ENCODE measurements at regions not wholly inside any gene's neighbourhood (a gene's known extent, or its start where the extent isn't known, plus 50 kb on each side); places are given as distances from the start of the nearest gene placed in this dataset.

- peak in 1 of 2 donors; percentile 41 for ATAC-seq
- no peak overlapping the region for H3K4me3 Mint-ChIP-seq
- peaks cover 15% of the 10 kb centered on the region for H3K4me1 Mint-ChIP-seq (ENCODE audit: low read depth)
- no peaks in the 10 kb centered on the region for H3K36me3 Mint-ChIP-seq (ENCODE audit: insufficient read depth)
- DNase-seq = no peak
- H3K27me3 Mint-ChIP-seq (ENCODE audit: low read depth) = no peaks in the 10 kb centered on the region
- H3K9me3 Mint-ChIP-seq = no peaks in the 10 kb centered on the region
Observed at GRCh38 chr6:142694054-142694453, 250.9 kb downstream of the HIVEP2 start.

GRCh38 chr6:142695016-142695415 is 250.0 kb downstream of the HIVEP2 start:
- Mint-ChIP-seq H3K4me1 (ENCODE audit: low read depth) (peaks cover 15% of the 10 kb centered on the region), H3K27me3 (ENCODE audit: low read depth) (no peaks in the 10 kb centered on the region), H3K9me3 (no peaks in the 10 kb centered on the region), H3K4me3 (no peak overlapping the region), H3K36me3 (ENCODE audit: insufficient read depth) (no peaks in the 10 kb centered on the region)
- no peak for ATAC-seq
- DNase-seq = no peak

DNA sequence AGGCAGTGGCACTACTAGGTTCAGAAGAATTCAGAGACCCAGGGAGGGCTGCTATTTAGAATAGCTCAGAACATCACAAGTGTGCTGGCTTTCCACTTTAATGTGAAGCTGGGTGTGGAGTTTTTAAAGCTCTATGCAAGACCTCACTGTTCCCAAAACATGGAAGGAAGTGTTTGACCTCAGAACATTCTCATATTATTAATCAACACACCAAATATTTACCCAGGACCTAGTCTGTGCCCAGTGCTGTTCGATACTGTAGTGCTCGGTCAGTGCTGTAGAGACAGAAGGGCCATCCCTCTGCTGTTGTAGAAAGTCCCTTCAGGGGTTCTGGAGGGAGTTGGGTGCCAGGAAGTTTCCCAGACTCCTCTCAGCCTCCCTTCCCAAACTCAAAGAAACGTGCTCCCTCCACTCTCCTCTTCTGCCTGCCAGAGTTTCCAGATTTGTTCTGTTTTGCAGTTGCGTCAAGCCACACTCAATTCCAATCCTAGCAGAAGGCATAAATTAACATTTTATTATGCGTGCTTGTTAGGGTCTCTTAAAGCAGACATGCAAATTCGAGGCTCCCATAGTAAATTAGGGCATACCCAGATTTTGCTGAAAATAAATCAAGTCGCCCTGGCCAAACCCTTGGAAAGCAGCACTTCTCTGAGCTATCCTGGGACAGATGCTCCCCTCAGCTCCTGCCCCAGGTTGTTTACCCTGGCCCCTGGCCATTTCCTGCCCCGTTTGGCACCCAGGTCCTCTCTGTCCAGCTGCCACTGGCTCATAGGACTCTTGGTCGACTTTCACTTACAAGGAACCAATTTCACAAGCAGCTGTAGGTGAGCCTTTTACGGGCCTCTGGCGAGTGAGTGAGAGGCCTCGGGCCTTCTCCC is 248.6 kb downstream of the HIVEP2 start:
- no peak for ATAC-seq
- Mint-ChIP-seq H3K36me3 (ENCODE audit: insufficient read depth) (no peaks in the 10 kb centered on the region), H3K9me3 (no peaks in the 10 kb centered on the region), H3K27me3 (ENCODE audit: low read depth) (no peaks in the 10 kb centered on the region), H3K4me3 (no peak overlapping the region), H3K4me1 (ENCODE audit: low read depth) (peaks cover 15% of the 10 kb centered on the region)
- DNase-seq = no peak

DNA sequence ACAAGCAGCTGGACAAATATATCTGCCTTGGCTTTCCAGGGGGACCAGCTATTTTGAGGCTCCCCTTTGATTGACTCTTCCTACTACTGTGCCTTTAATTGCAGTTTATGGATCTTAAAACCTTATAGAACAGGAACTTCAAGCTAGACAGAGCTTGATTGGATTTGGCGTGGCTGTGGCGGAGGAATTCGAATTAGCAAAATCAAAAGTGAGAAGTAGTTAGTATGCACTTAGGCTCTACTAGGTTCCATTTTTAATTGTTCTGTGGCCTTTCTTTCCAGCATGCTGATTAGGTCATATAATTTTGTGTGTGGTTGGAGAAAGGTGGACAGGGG is 248.0 kb downstream of the HIVEP2 start:
- ATAC-seq (no peak), DNase-seq (no peak)
- Mint-ChIP-seq H3K4me1 (ENCODE audit: low read depth) (peaks cover 15% of the 10 kb centered on the region), H3K9me3 (no peaks in the 10 kb centered on the region), H3K27me3 (ENCODE audit: low read depth) (no peaks in the 10 kb centered on the region), H3K4me3 (no peak overlapping the region), H3K36me3 (ENCODE audit: insufficient read depth) (no peaks in the 10 kb centered on the region)

GRCh38 chr6:142697922-142698321 is 247.1 kb downstream of the HIVEP2 start:
- no peaks in the 10 kb centered on the region for H3K36me3 Mint-ChIP-seq (ENCODE audit: insufficient read depth)
- DNase-seq = no peak
- H3K4me1 Mint-ChIP-seq (ENCODE audit: low read depth) = peaks cover 13% of the 10 kb centered on the region
- H3K9me3 Mint-ChIP-seq = no peaks in the 10 kb centered on the region
- no peak for ATAC-seq
- no peak overlapping the region for H3K4me3 Mint-ChIP-seq
- H3K27me3 Mint-ChIP-seq (ENCODE audit: low read depth) = no peaks in the 10 kb centered on the region

DNA sequence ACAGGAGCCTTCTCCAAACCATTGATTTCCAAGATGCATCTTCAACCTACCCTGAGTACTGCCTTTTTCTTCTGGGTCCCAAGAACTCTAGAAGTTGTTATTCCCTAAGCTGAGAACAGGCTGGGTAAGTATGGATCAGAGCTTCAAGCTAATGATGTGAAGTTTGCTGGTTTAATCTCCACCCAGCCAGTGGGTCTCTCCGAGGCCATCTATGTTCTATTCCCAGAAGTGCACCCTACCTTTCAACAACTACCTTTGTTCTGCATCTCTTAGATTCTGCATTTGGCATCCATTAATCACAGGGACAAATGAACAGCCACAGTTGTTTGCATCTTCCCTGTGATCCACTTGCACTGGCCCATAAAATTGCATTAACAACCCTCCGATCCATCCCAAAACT is 246.2 kb downstream of the HIVEP2 start:
- DNase-seq (no peak), ATAC-seq (no peak)
- no peaks in the 10 kb centered on the region for H3K36me3 Mint-ChIP-seq (ENCODE audit: insufficient read depth)
- H3K27me3 Mint-ChIP-seq (ENCODE audit: low read depth) = no peaks in the 10 kb centered on the region
- no peaks in the 10 kb centered on the region for H3K9me3 Mint-ChIP-seq
- H3K4me1 Mint-ChIP-seq (ENCODE audit: low read depth) = peaks cover 9% of the 10 kb centered on the region
- no peak overlapping the region for H3K4me3 Mint-ChIP-seq

DNA sequence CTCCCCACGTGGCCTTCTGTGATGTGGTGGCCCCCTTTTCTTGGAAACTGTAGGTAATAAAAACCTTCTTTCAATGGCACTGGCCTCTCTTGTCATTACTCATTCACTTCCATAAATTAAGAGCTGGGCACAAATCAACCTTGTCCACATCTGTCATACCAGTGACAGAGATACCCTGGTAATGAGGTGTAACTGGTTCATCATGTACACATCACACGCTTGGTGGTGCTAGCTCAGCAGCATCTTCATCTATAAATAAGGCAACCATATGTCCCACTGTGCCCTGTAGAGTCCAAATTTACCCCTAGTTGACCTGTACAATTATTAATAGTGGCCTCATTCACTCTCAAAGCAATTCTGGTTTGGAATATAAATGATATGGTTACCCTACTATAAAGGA is 245.6 kb downstream of the HIVEP2 start:
- Mint-ChIP-seq H3K36me3 (ENCODE audit: insufficient read depth) (no peaks in the 10 kb centered on the region), H3K4me3 (no peak overlapping the region), H3K27me3 (ENCODE audit: low read depth) (no peaks in the 10 kb centered on the region), H3K9me3 (no peaks in the 10 kb centered on the region), H3K4me1 (ENCODE audit: low read depth) (peaks cover 3% of the 10 kb centered on the region)
- ATAC-seq (no peak), DNase-seq (no peak)

DNA sequence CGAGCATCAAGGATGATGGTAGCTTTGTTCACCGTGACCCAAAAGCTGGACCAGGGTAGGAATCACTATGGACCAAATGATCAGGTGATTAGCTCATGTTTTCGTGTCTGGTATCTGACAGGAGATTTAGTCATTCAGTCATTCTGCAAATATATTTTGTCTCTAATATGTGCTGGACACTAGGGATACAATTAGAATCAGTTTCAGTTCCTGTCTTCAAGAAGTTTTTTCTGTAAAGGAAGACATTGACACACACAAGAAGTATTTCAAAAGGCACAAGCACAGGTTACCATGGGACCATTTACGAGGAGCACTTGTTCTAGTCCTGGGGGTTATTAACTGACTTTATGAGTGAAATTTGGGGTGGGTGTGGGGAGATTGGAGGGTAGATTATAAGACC is 244.9 kb downstream of the HIVEP2 start:
- H3K9me3 Mint-ChIP-seq = no peaks in the 10 kb centered on the region
- ATAC-seq (no peak), DNase-seq (no peak)
- H3K27me3 Mint-ChIP-seq (ENCODE audit: low read depth) = no peaks in the 10 kb centered on the region
- no peaks in the 10 kb centered on the region for H3K4me1 Mint-ChIP-seq (ENCODE audit: low read depth)
- H3K36me3 Mint-ChIP-seq (ENCODE audit: insufficient read depth) = no peaks in the 10 kb centered on the region
- no peak overlapping the region for H3K4me3 Mint-ChIP-seq

DNA sequence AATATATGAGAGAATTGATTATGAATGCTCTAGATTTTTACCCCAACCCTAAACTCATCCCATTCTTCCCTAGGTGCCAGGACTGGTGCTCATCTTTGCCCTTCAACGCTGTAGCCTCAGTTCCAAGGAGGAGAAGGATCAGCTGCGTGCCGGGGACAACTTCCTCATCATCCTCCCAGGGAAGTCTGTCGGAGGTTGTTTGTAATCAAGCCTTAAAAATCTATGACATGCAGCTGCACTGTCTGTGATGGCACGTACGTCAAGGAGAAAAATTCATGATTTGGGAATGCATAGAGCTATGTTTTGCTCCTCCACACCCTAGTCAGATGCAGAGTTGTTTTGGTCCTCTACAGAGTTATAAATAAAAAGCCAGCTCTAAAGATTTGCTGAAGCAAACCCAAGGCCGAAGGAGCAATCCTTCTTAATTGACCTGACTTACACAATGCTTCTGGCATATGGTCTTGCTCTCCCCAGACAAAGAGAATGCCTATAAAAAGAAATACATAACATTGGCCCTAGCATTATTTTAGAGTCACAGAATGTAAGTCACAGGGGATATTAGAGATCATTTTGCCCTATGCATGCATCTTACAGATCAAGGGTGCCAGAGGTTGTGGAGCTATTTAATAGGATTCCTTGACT is 244.2 kb downstream of the HIVEP2 start:
- Mint-ChIP-seq H3K27me3 (ENCODE audit: low read depth) (no peaks in the 10 kb centered on the region), H3K4me3 (no peak overlapping the region), H3K36me3 (ENCODE audit: insufficient read depth) (no peaks in the 10 kb centered on the region), H3K9me3 (no peaks in the 10 kb centered on the region), H3K4me1 (ENCODE audit: low read depth) (peaks cover 2% of the 10 kb centered on the region)
- DNase-seq = no peak
- ATAC-seq = no peak
